NCI-H510A (cell line): ENCODE measurements at regions not wholly inside any gene's neighbourhood (a gene's known extent, or its start where the extent isn't known, plus 50 kb on each side); places are given as distances from the start of the nearest gene placed in this dataset.

ENCODE experiments used
- DNase-seq: peaks from one replicate; lab custom pipeline; 2025; lab: John Stamatoyannopoulos, UW

GRCh38 chr6:54009052-54009654 lies 102.1 kb upstream of the MLIP start:
- no peak for DNase-seq

- DNase-seq = no peak
These were observed 100.6 kb upstream of the MLIP start for GRCh38 chr6:54010340-54011276.

GRCh38 chr6:54011277-54011648 lies 100.0 kb upstream of the MLIP start:
- DNase-seq = no peak

- DNase-seq = no peak
These were observed 97.3 kb upstream of the MLIP start for GRCh38 chr6:54013966-54014365.

- DNase-seq = peak; percentile 68
These were observed 96.8 kb upstream of the MLIP start for GRCh38 chr6:54014440-54014839.

GRCh38 chr6:54017877-54018276 lies 93.4 kb upstream of the MLIP start:
- no peak for DNase-seq

GRCh38 chr6:54018722-54019121 lies 92.5 kb upstream of the MLIP start:
- no peak for DNase-seq

- no peak for DNase-seq
These were observed 91.4 kb upstream of the MLIP start for GRCh38 chr6:54019860-54020259.

- no peak for DNase-seq
These were observed 90.9 kb upstream of the MLIP start for GRCh38 chr6:54020334-54020733.

- no peak for DNase-seq
These were observed 84.4 kb upstream of the MLIP start for GRCh38 chr6:54026652-54027400.

GRCh38 chr6:54028170-54028569 lies 83.1 kb upstream of the MLIP start:
- no peak for DNase-seq

- DNase-seq = no peak
These were observed 82.1 kb upstream of the MLIP start for GRCh38 chr6:54029187-54029586.

GRCh38 chr6:54031169-54031568 lies 80.1 kb upstream of the MLIP start:
- no peak for DNase-seq

GRCh38 chr6:54037277-54037779 lies 73.9 kb upstream of the MLIP start:
- no peak for DNase-seq

GRCh38 chr6:54040545-54040944 lies 70.7 kb upstream of the MLIP start:
- no peak for DNase-seq

GRCh38 chr6:54041239-54041638 lies 70.0 kb upstream of the MLIP start:
- no peak for DNase-seq

- no peak for DNase-seq
These were observed 67.9 kb upstream of the MLIP start for GRCh38 chr6:54043360-54043759.

GRCh38 chr6:54044059-54044458 lies 67.2 kb upstream of the MLIP start:
- DNase-seq = no peak

GRCh38 chr6:54048782-54049181 lies 62.5 kb upstream of the MLIP start:
- DNase-seq = no peak

GRCh38 chr6:54050750-54051149 lies 60.5 kb upstream of the MLIP start:
- no peak for DNase-seq

- no peak for DNase-seq
These were observed 57.3 kb upstream of the MLIP start for GRCh38 chr6:54053881-54054391.

- DNase-seq = no peak
These were observed 55.1 kb upstream of the MLIP start for GRCh38 chr6:54056105-54056504.
